KMS-11 (cell line): ENCODE measurements at regions not wholly inside any gene's neighbourhood (a gene's known extent, or its start where the extent isn't known, plus 50 kb on each side); places are given as distances from the start of the nearest gene placed in this dataset.

Experiments used
- H2AFZ ChIP-seq: fragments of 200-600 bp; sonication (generic); 2 replicates; pipeline ENCODE4 v1.6.1; 2016; ENCODE audit warnings: antibody characterized with exemption, mixed run types, low read depth
- H3K27ac ChIP-seq: fragments of 200-600 bp; sonication (generic); 2 replicates; pipeline ENCODE4 v1.6.1; 2016; ENCODE audit warnings: mild to moderate bottlenecking, mixed run types
- H3K27me3 ChIP-seq: fragments of 200-600 bp; sonication (generic); 2 replicates; pipeline ENCODE4 v1.6.1; 2017; ENCODE audit warnings: mild to moderate bottlenecking, low read depth, mixed run types, moderate library complexity; ENCODE audit not compliant: insufficient read depth
- H3K36me3 ChIP-seq: fragments of 200-600 bp; sonication (generic); 2 replicates; pipeline ENCODE4 v1.6.1; 2017; ENCODE audit warnings: mild to moderate bottlenecking, mixed run types; ENCODE audit not compliant: insufficient read depth
- H3K4me1 ChIP-seq: fragments of 200-600 bp; sonication (generic); 2 replicates; pipeline ENCODE4 v1.6.1; 2016; ENCODE audit warnings: mild to moderate bottlenecking, low read depth, mixed run types; ENCODE audit not compliant: poor library complexity, severe bottlenecking
- H3K4me2 ChIP-seq: fragments of 200-600 bp; sonication (generic); 2 replicates; pipeline ENCODE4 v1.7.0; 2016; ENCODE audit warnings: mild to moderate bottlenecking, mixed run types
- H3K4me3 ChIP-seq: fragments of 200-600 bp; sonication (generic); IDR thresholded peaks from 2 replicates; pipeline ENCODE4 v1.6.1; 2017; ENCODE audit warnings: low read depth, low read length, mixed read lengths; ENCODE audit not compliant: insufficient read depth
- H3K79me2 ChIP-seq: fragments of 200-600 bp; sonication (generic); 2 replicates; pipeline ENCODE4 v1.6.1; 2016; ENCODE audit warnings: low read depth, mixed run types; ENCODE audit not compliant: insufficient read depth
- H3K9ac ChIP-seq: fragments of 200-600 bp; sonication (generic); 2 replicates; pipeline ENCODE4 v1.6.1; 2016; ENCODE audit warnings: mild to moderate bottlenecking, mixed run types
- H4K20me1 ChIP-seq: fragments of 200-600 bp; sonication (generic); 2 replicates; pipeline ENCODE4 v1.6.1; 2016; ENCODE audit warnings: mild to moderate bottlenecking, mixed run types; ENCODE audit not compliant: insufficient read depth
- CTCF ChIP-seq: fragments of 200-600 bp; sonication (generic); conservative IDR thresholded peaks from 2 replicates; pipeline ENCODE4 v1.6.1; 2017; ENCODE audit warnings: low read depth, mild to moderate bottlenecking, antibody characterized with exemption, low read length, moderate library complexity, mixed read lengths

- no peak overlapping the region for H3K4me2 ChIP-seq
- H3K4me3 ChIP-seq: no peak overlapping the region
- no peaks in the 10 kb centered on the region for H3K4me1 ChIP-seq
- H3K27me3 ChIP-seq: no peaks in the 10 kb centered on the region
- H3K27ac ChIP-seq: no peak overlapping the region
- no peaks in the 10 kb centered on the region for H3K36me3 ChIP-seq
- TF ChIP-seq CTCF: no peak
- no peaks in the 10 kb centered on the region for H3K79me2 ChIP-seq
- H2AFZ ChIP-seq: no peak overlapping the region
- no peaks in the 10 kb centered on the region for H4K20me1 ChIP-seq
- H3K9ac ChIP-seq: no peak overlapping the region
Observed at GRCh38 chr4:176504118-176504517, 184.4 kb downstream of the SPCS3 start.

- Histone ChIP-seq H4K20me1 (no peaks in the 10 kb centered on the region), H3K4me1 (no peaks in the 10 kb centered on the region), H3K4me2 (no peak overlapping the region), H3K27me3 (no peaks in the 10 kb centered on the region), H3K79me2 (no peaks in the 10 kb centered on the region), H2AFZ (no peak overlapping the region), H3K4me3 (no peak overlapping the region), H3K9ac (no peak overlapping the region), H3K36me3 (no peaks in the 10 kb centered on the region), H3K27ac (no peak overlapping the region)
- TF ChIP-seq CTCF: no peak
Observed at GRCh38 chr4:176507845-176508533, 188.2 kb downstream of the SPCS3 start.

- H3K4me3 ChIP-seq: no peak overlapping the region
- no peak overlapping the region for H3K27ac ChIP-seq
- no peaks in the 10 kb centered on the region for H3K27me3 ChIP-seq
- H3K9ac ChIP-seq: no peak overlapping the region
- H3K4me2 ChIP-seq: no peak overlapping the region
- H4K20me1 ChIP-seq: no peaks in the 10 kb centered on the region
- TF ChIP-seq CTCF: no peak
- no peak overlapping the region for H2AFZ ChIP-seq
- no peaks in the 10 kb centered on the region for H3K4me1 ChIP-seq
- no peaks in the 10 kb centered on the region for H3K36me3 ChIP-seq
- no peaks in the 10 kb centered on the region for H3K79me2 ChIP-seq
Observed at GRCh38 chr4:176508780-176509331, 189.1 kb downstream of the SPCS3 start.

GRCh38 chr4:176525576-176525975, 205.8 kb downstream of the SPCS3 start:
- no peak overlapping the region for H3K9ac ChIP-seq
- H3K4me3 ChIP-seq: no peak overlapping the region
- no peaks in the 10 kb centered on the region for H4K20me1 ChIP-seq
- H3K36me3 ChIP-seq: no peaks in the 10 kb centered on the region
- no peak overlapping the region for H3K27ac ChIP-seq
- no peaks in the 10 kb centered on the region for H3K79me2 ChIP-seq
- H3K4me1 ChIP-seq: no peaks in the 10 kb centered on the region
- H2AFZ ChIP-seq: no peak overlapping the region
- no peaks in the 10 kb centered on the region for H3K27me3 ChIP-seq
- no peak overlapping the region for H3K4me2 ChIP-seq
- no peak for TF ChIP-seq CTCF
